Fibroblast of skin of right quadriceps (primary cell): ENCODE measurements at regions not wholly inside any gene's neighbourhood (a gene's known extent, or its start where the extent isn't known, plus 50 kb on each side); places are given as distances from the start of the nearest gene placed in this dataset.
A peak's percentile ranks its signal among the peaks of the same experiment; 100 is the strongest.

ENCODE experiments used
- DNase-seq: peaks from one replicate; pipeline ENCODE4 v3.0.0-alpha.2; 2013

- DNase-seq = no peak
These were observed 315.3 kb upstream of the PRICKLE1 start for GRCh38 chr12:42904683-42905418.

DNA sequence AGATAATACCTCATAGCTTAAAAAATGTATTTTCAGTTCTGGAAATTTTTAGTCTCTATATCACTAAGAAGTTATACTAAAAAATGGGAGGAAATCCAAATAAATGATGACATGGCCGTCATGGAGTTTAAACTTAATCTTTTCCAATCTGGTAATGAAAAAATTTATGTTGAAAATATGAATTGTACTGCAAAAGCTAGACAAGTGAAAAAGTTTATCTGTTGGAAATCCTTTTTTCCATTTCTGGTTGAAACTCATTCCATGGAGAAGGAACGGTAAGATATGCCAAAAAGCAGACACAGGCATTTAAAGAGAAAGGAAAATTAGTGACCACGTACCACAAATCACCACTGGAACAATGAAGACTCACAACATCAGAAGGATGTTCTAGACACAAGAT, 314.2 kb upstream of the PRICKLE1 start:
- no peak for DNase-seq

DNA sequence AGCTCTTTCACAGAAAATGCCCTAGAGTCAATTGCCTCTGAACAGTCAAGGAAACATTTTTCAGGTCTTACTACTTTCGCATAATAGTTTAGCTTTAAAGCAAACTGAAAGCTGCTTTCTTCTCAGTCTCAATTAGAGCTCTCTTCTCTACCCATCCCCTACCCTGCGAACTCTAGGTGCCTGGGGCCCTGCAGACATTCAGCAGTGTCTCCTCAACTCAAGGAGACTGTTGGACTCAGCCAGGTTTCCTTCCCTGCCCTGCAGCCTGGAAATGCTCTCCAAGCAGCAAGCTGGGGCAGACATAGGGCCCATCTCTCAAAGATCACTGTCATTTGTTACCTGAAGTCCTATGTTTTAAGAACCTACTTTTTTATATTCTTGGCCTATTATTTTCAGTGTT, 312.5 kb upstream of the PRICKLE1 start:
- DNase-seq = no peak

GRCh38 chr12:42893803-42894202, 304.3 kb upstream of the PRICKLE1 start:
- no peak for DNase-seq

- DNase-seq = no peak
These were observed 303.4 kb upstream of the PRICKLE1 start for GRCh38 chr12:42892702-42893551.

DNA sequence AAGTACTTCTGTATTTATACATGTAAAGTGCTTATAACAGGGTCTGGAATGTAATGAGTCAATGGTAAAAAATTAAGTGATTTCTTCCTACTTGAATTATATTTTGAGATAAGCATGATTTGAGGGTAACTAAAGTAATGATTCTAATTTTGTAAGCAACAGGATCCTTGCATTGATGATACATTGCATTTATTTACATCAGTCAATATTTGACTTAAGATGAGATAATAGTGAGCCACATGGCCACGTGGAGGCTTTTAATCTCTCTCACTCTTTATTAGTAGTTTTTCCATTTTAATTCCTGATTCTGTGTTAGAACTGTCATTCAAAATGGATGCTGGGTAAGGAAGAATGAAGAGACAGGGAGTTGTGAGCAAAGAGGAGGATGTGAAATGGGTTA, 298.1 kb upstream of the PRICKLE1 start:
- DNase-seq = no peak

- no peak for DNase-seq
These were observed 296.6 kb upstream of the PRICKLE1 start for GRCh38 chr12:42886160-42886559.

GRCh38 chr12:42885677-42886076, 296.1 kb upstream of the PRICKLE1 start:
- DNase-seq = no peak

GRCh38 chr12:42884116-42884515, 294.6 kb upstream of the PRICKLE1 start:
- no peak for DNase-seq

DNA sequence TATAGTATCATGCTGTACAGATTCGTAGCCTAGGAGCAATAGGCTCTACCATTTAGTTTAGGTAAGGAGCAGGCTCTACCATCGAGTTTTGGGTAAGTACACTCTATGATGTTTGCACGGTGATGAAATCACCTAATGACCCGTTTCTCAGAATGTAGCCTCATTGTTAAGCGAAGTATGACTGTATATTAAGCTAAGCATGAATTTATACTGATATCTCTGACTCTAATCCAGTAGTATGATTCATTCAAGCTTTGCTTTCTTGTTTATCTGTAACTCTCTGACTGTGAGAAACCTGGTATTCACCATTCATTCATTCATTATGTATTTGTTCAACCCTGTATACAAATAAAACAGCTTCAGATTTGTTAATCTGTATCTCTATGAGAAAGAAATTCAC, 283.9 kb upstream of the PRICKLE1 start:
- no peak for DNase-seq

GRCh38 chr12:42871816-42872215, 282.3 kb upstream of the PRICKLE1 start:
- DNase-seq = no peak

DNA sequence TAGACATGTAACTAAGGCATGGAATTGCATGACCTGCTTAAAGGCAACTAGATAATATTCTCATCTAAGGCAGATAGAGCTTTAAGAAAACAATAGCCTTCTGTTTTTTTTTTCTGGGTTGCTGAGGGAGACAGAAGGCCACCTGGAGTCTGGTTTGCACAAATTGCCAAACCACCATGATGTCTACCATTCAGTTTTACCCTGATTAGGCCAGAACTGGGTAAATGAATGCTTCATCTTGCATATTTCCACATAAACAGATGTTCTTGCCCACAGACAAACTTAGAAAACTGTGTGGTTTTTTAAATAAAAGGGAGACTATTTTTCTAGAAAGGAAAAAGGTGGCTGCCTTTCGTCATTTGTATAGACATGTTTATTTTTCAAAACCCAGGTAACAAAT, 278.7 kb upstream of the PRICKLE1 start:
- DNase-seq = no peak

- no peak for DNase-seq
These were observed 275.7 kb upstream of the PRICKLE1 start for GRCh38 chr12:42865282-42865681.

DNA sequence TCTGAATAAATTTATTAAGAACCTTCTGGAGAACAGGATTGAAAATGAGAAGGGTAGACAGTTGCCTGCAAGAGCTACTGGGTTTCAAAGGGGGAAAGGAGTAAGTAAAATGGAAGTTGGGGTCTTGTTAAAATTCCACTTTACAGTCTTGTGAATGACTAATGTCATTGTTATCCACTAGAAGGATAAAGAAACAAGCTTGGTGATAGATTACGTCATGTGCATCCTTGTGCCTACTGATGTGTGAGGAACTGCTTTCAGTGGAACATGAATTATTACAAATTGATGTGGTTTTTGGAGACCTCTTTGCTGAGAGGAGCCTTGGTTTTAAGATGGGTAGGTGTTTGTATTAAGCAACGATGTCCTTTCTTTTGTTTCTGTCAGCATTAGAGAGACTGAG, 272.5 kb upstream of the PRICKLE1 start:
- DNase-seq = no peak

GRCh38 chr12:42860331-42860730, 270.8 kb upstream of the PRICKLE1 start:
- peak; percentile 9 for DNase-seq

DNA sequence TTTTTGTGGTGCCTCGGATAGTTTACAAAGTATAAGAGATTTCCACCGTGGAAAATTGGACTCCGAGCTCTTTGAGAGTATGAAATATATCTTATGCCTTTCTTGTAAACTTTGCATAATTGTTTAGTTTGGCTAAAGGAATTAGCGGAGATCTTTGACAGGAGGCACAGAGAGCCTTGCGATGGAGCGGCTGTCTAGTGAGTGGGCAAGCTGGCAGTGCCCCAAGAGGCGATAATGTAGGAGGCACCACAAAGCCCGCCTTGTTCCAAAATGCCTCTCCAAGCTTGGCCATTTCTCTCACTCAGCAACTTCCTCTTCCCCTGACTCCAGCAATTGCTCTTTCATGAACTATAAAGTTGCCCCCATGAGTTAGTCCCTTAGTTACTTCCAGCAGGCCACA, 270.1 kb upstream of the PRICKLE1 start:
- DNase-seq = no peak

DNA sequence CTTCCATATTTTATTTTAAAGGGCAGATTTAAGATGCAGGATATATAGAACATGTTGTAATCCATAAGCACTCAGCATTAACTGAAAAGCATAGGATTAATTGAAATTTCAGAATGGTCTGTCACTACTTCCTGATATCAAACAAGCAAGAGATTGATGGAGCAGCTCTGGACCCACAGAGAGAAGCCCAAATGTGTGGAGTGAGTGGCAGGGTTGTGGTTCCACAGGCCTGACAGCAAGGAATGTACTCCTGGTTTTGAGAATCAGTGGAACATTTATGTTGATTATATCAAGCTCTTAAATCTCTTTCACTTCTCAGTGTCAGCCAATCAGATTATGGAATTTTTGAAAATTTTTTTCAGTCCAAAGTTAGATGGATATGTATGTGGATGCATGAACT, 267.6 kb upstream of the PRICKLE1 start:
- no peak for DNase-seq

GRCh38 chr12:42855362-42855950, 265.9 kb upstream of the PRICKLE1 start:
- no peak for DNase-seq

DNA sequence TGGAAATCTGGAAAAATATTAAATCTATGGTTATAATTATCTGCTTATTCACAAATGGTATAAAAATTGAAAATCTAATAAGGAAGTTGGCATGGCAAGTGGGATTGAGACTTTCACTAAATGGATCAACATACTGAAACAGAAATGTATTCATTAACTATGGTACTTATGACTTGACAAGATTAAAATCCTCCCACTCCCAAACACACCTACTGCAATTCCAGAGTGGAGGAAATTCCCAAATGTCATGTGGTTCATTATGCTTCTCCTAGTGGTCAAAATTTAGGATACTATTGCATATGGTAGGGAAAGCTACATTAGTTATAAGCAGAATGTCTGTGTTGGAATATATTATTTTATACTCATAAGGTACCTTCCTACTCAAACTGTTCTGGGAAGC, 265.3 kb upstream of the PRICKLE1 start:
- no peak for DNase-seq

- peak; percentile 7 for DNase-seq
These were observed 264.7 kb upstream of the PRICKLE1 start for GRCh38 chr12:42854208-42854607.

DNA sequence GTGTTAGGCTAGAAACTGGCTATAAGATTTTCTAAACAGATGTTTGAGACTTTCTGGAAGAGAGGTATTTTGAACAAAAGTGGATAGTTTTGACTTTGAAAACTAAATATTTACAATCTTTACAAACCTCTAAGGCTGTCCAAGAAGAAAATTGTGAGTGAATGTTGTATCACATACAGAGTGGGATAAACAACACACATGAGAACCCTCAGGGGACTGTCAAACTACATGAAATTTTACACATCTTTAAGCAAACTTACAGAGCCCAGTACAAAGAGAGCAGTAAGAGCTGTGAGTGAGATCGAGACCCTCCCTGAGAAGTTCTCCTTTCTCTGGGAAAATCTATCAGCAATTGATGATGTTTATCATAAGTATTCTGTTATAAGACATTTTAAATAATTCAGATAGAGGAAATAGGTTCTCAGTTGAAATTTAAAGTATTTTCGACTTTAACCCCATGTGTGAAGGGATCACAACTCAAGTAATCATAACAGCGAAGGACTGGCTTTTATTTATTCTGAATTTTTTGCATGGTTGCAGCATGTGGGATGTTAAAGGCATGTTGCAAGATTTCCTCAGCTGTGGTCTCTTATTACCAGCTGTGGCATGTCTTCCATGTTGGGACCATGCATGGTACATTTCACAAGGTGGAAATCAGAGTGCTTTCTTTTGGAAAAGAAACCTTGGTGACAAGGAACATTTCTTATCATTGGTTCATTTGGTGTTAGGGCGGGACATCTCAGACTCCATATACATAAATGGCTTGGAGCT, 264.0 kb upstream of the PRICKLE1 start:
- DNase-seq = no peak

GRCh38 chr12:42846782-42847181, 257.2 kb upstream of the PRICKLE1 start:
- DNase-seq = no peak

DNA sequence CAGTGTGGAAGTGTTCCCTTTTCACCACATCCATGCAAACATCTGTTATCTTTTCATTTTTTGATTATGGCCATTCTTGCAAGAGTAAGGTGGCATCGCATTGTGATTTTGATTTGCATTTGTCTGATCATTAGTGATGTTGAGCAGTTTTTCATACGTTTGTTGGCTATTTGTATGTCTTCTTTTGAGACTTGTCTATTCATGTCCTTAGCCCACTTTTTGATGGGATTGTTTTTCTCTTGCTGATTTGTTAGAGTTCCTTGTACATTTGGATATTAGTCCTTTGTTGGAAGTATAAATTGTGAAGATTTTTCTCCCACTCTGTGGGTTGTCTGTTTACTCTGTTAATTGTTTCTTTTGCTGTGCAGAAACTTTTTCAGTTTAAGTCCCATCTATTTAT, 244.5 kb upstream of the PRICKLE1 start:
- no peak for DNase-seq
